ENCODE measurements at regions not wholly inside any gene's neighbourhood (a gene's known extent, or its start where the extent isn't known, plus 50 kb on each side); places are given as distances from the start of the nearest gene placed in this dataset.

GRCh38 chr6:91637217-91637616, 1050.3 kb upstream of the MAP3K7 start:
- TF ChIP-seq CTCF (IDR thresholded peaks at IDR 0.05; ENCODE audit: insufficient read depth, low read length, poor library complexity, severe bottlenecking): no peak
- H3K36me3 ChIP-seq (ENCODE audit: control insufficient read depth, insufficient read depth, low read length): no peaks in the 10 kb centered on the region
- no peak overlapping the region for H3K4me3 ChIP-seq (replicated peaks; ENCODE audit: low read depth, low read length)
- DNase-seq (ENCODE audit: extremely low read depth, insufficient read length): no peak
- no peaks in the 10 kb centered on the region for H3K27me3 ChIP-seq (replicated peaks; ENCODE audit: control insufficient read depth, insufficient read depth, low read length)

- no peak for DNase-seq (ENCODE audit: extremely low read depth, insufficient read length)
- Histone ChIP-seq H3K27me3 (replicated peaks; ENCODE audit: control insufficient read depth, insufficient read depth, low read length) (no peaks in the 10 kb centered on the region), H3K4me3 (replicated peaks; ENCODE audit: low read depth, low read length) (no peak overlapping the region), H3K36me3 (ENCODE audit: control insufficient read depth, insufficient read depth, low read length) (no peaks in the 10 kb centered on the region)
- no peak for TF ChIP-seq CTCF (IDR thresholded peaks at IDR 0.05; ENCODE audit: insufficient read depth, low read length, poor library complexity, severe bottlenecking)
Measured at GRCh38 chr6:91634791-91635190, 1047.9 kb upstream of the MAP3K7 start.

- no peak for TF ChIP-seq CTCF (IDR thresholded peaks at IDR 0.05; ENCODE audit: insufficient read depth, low read length, poor library complexity, severe bottlenecking)
- Histone ChIP-seq H3K4me3 (replicated peaks; ENCODE audit: low read depth, low read length) (no peak overlapping the region), H3K36me3 (ENCODE audit: control insufficient read depth, insufficient read depth, low read length) (no peaks in the 10 kb centered on the region), H3K27me3 (replicated peaks; ENCODE audit: control insufficient read depth, insufficient read depth, low read length) (no peaks in the 10 kb centered on the region)
- DNase-seq (ENCODE audit: extremely low read depth, insufficient read length): peak; percentile 10
Measured at GRCh38 chr6:91633374-91634111, 1046.7 kb upstream of the MAP3K7 start.

- H3K4me3 ChIP-seq (replicated peaks; ENCODE audit: low read depth, low read length): no peak overlapping the region
- DNase-seq (ENCODE audit: extremely low read depth, insufficient read length): no peak
- H3K27me3 ChIP-seq (replicated peaks; ENCODE audit: control insufficient read depth, insufficient read depth, low read length): no peaks in the 10 kb centered on the region
- no peak for TF ChIP-seq CTCF (IDR thresholded peaks at IDR 0.05; ENCODE audit: insufficient read depth, low read length, poor library complexity, severe bottlenecking)
- H3K36me3 ChIP-seq (ENCODE audit: control insufficient read depth, insufficient read depth, low read length): no peaks in the 10 kb centered on the region
Measured at GRCh38 chr6:91632308-91632707, 1045.4 kb upstream of the MAP3K7 start.

GRCh38 chr6:91631227-91631626, 1044.4 kb upstream of the MAP3K7 start:
- no peak overlapping the region for H3K4me3 ChIP-seq (replicated peaks; ENCODE audit: low read depth, low read length)

More at GRCh38 chr6:91631227-91631626, 1044.4 kb upstream of the MAP3K7 start:
- Histone ChIP-seq H3K36me3 (ENCODE audit: control insufficient read depth, insufficient read depth, low read length) (no peaks in the 10 kb centered on the region), H3K27me3 (replicated peaks; ENCODE audit: control insufficient read depth, insufficient read depth, low read length) (no peaks in the 10 kb centered on the region)
- DNase-seq (ENCODE audit: extremely low read depth, insufficient read length): no peak
- TF ChIP-seq CTCF (IDR thresholded peaks at IDR 0.05; ENCODE audit: insufficient read depth, low read length, poor library complexity, severe bottlenecking): no peak
